BJ (cell line): ENCODE measurements at regions not wholly inside any gene's neighbourhood (a gene's known extent, or its start where the extent isn't known, plus 50 kb on each side); places are given as distances from the start of the nearest gene placed in this dataset.

Experiments used
- CTCF ChIA-PET: fragments of 350-600 bp; formaldehyde crosslinking; extraction: SDS; loops from one replicate; lab custom pipeline; 2021; ENCODE audit warnings: antibody characterized with exemption, inconsistent platforms; lab: Yijun Ruan, JAX
- POLR2A ChIA-PET: fragments of 300-600 bp; sonication (Branson Sonifier 250); formaldehyde crosslinking; extraction: SDS; loops from one replicate; lab custom pipeline; 2021; ENCODE audit warnings: antibody characterized with exemption; lab: Charles Lee
- DNase-seq: peaks from one replicate; pipeline ENCODE4 v3.0.0-alpha.2; 2011; ENCODE audit warnings: low read depth
- H3K27me3 ChIP-seq: 2 replicates; pipeline ENCODE4 v1.6.0; 2011; ENCODE audit warnings: low read length; ENCODE audit not compliant: control insufficient read depth, insufficient read depth
- H3K36me3 ChIP-seq: 2 replicates; pipeline ENCODE4 v1.5.1; 2011; ENCODE audit warnings: low read length; ENCODE audit not compliant: control insufficient read depth, insufficient read depth
- H3K4me3 ChIP-seq: 2 replicates; pipeline ENCODE4 v1.5.1; 2011; ENCODE audit warnings: low read depth, mild to moderate bottlenecking, control low read depth, low read length
- CTCF ChIP-seq: IDR thresholded peaks from 2 replicates; pipeline ENCODE4 v1.5.1; 2011; ENCODE audit warnings: low read depth, mild to moderate bottlenecking, control low read depth, inconsistent platforms, low read length, moderate library complexity; ENCODE audit not compliant: insufficient read depth

- no peak for TF ChIP-seq CTCF
- ChIA-PET POLR2A (no interaction called here), CTCF (no interaction called here)
- no peaks in the 10 kb centered on the region for H3K36me3 ChIP-seq
- no peaks in the 10 kb centered on the region for H3K27me3 ChIP-seq
- no peak for DNase-seq
- H3K4me3 ChIP-seq: no peak overlapping the region
Measured at GRCh38 chr11:101692980-101693379, 109.2 kb upstream of the TRPC6 start.

GRCh38 chr11:101686514-101686913, 102.7 kb upstream of the TRPC6 start:
- Histone ChIP-seq H3K27me3 (no peaks in the 10 kb centered on the region), H3K36me3 (no peaks in the 10 kb centered on the region), H3K4me3 (no peak overlapping the region)
- CTCF ChIA-PET: no interaction called here
- POLR2A ChIA-PET: no interaction called here
- peak; percentile 19 for DNase-seq
- TF ChIP-seq CTCF: no peak

- CTCF ChIA-PET: interaction anchor here (0.7 to 1.3 kb wide), 2 partner anchors 95 to 184 kb away, joined by 3 read pairs; no protein-coding TSS in a partner anchor
- no peak for TF ChIP-seq CTCF
- no peak overlapping the region for H3K4me3 ChIP-seq
- DNase-seq: no peak
- no peaks in the 10 kb centered on the region for H3K36me3 ChIP-seq
- no peaks in the 10 kb centered on the region for H3K27me3 ChIP-seq
- POLR2A ChIA-PET: no interaction called here
Measured at GRCh38 chr11:101668236-101668635, 84.4 kb upstream of the TRPC6 start.

GRCh38 chr11:101666916-101667315, 83.1 kb upstream of the TRPC6 start:
- TF ChIP-seq CTCF: no peak
- H3K27me3 ChIP-seq: no peaks in the 10 kb centered on the region
- ChIA-PET CTCF (no interaction called here), POLR2A (no interaction called here)
- no peaks in the 10 kb centered on the region for H3K36me3 ChIP-seq
- no peak overlapping the region for H3K4me3 ChIP-seq
- no peak for DNase-seq

- Histone ChIP-seq H3K27me3 (no peaks in the 10 kb centered on the region), H3K36me3 (no peaks in the 10 kb centered on the region), H3K4me3 (no peak overlapping the region)
- DNase-seq: no peak
- no peak for TF ChIP-seq CTCF
- ChIA-PET CTCF (interaction anchor here (1.3 kb wide), 1 partner anchor 10 kb away, joined by 4 read pairs; no protein-coding TSS in a partner anchor), POLR2A (no interaction called here)
Measured at GRCh38 chr11:101661559-101661958, 77.8 kb upstream of the TRPC6 start.
